Activated CD8-positive, alpha-beta T cell treated with anti-CD3 and anti-CD28 coated beads for 36 hours (primary cell): ENCODE measurements at regions not wholly inside any gene's neighbourhood (a gene's known extent, or its start where the extent isn't known, plus 50 kb on each side); places are given as distances from the start of the nearest gene placed in this dataset.
"Not testable (repeated sequence)": the region's sequence is repeated elsewhere in the genome, so short reads cannot be mapped to it uniquely, and the experiment has no call there.

ENCODE experiments used
- ATAC-seq: fragments of 200-7000 bp; cut with Tn5 transposase; one replicate; pipeline ENCODE4 v1.10.0; 2021; ENCODE audit warnings: mild to moderate bottlenecking, moderate library complexity
- CTCF ChIA-PET: fragments of 350-600 bp; sonication (Branson Sonifier 250); formaldehyde crosslinking; loops from one replicate; lab custom pipeline; 2021; ENCODE audit warnings: antibody characterized with exemption; lab: Charles Lee
- POLR2A ChIA-PET: fragments of 350-600 bp; sonication (Branson Sonifier 250); formaldehyde crosslinking; loops from one replicate; lab custom pipeline; 2021; ENCODE audit warnings: antibody characterized with exemption; lab: Charles Lee
- DNase-seq: peaks from one replicate; pipeline ENCODE4 v3.0.0-alpha.2; 2020
- H3K27ac Mint-ChIP-seq: one replicate; pipeline ENCODE4 v1.8.0; 2021; ENCODE audit warnings: mild to moderate bottlenecking, mixed read lengths
- H3K27me3 Mint-ChIP-seq: one replicate; pipeline ENCODE4 v1.8.0; 2021; ENCODE audit warnings: mixed read lengths
- H3K36me3 Mint-ChIP-seq: one replicate; pipeline ENCODE4 v1.8.0; 2021; ENCODE audit warnings: low read depth, mixed read lengths
- H3K4me1 Mint-ChIP-seq: one replicate; pipeline ENCODE4 v1.8.0; 2021; ENCODE audit warnings: low read depth, mixed read lengths
- H3K4me3 Mint-ChIP-seq: one replicate; pipeline ENCODE4 v1.8.0; 2021; ENCODE audit warnings: mild to moderate bottlenecking, moderate library complexity, mixed read lengths
- H3K9me3 Mint-ChIP-seq: one replicate; pipeline ENCODE4 v1.8.0; 2021; ENCODE audit warnings: mixed read lengths
- CTCF ChIP-seq: fragments of 200-600 bp; IDR thresholded peaks from one replicate; pipeline ENCODE4 v1.8.0; 2022; ENCODE audit warnings: antibody characterized with exemption, mild to moderate bottlenecking
- intact Hi-C: fragments of 100-400 bp; cut with micrococcal nuclease; formaldehyde crosslinking; loops from one replicate; pipeline ENCODE4 v1.10.0; 2022

- H3K9me3 Mint-ChIP-seq = peaks cover 4% of the 10 kb centered on the region
- no peak overlapping the region for H3K27ac Mint-ChIP-seq
- no peak for TF ChIP-seq CTCF
- CTCF ChIA-PET = no interaction called here
- intact Hi-C loops = no loop called here
- DNase-seq (no peak), ATAC-seq (no peak)
- POLR2A ChIA-PET = no interaction called here
- H3K4me1 Mint-ChIP-seq = peaks cover 16% of the 10 kb centered on the region
- H3K4me3 Mint-ChIP-seq = no peak overlapping the region
- H3K36me3 Mint-ChIP-seq = no peaks in the 10 kb centered on the region
- peaks cover 2% of the 10 kb centered on the region for H3K27me3 Mint-ChIP-seq
These were observed 182.3 kb downstream of the AVL9 start for GRCh38 chr7:32677593-32677992.

GRCh38 chr7:32676249-32676941, 181.1 kb downstream of the AVL9 start:
- DNase-seq = no peak
- ChIA-PET POLR2A (no interaction called here), CTCF (no interaction called here)
- no peak overlapping the region for H3K4me3 Mint-ChIP-seq
- H3K27me3 Mint-ChIP-seq = peaks cover 2% of the 10 kb centered on the region
- intact Hi-C loops = no loop called here
- H3K36me3 Mint-ChIP-seq = no peaks in the 10 kb centered on the region
- H3K27ac Mint-ChIP-seq = no peak overlapping the region
- H3K9me3 Mint-ChIP-seq = no peaks in the 10 kb centered on the region
- peaks cover 6% of the 10 kb centered on the region for H3K4me1 Mint-ChIP-seq
- TF ChIP-seq CTCF = no peak
- ATAC-seq = no peak

GRCh38 chr7:32673275-32673983, 178.1 kb downstream of the AVL9 start:
- DNase-seq (no peak), ATAC-seq (no peak)
- ChIA-PET POLR2A (no interaction called here), CTCF (no interaction called here)
- TF ChIP-seq CTCF = no peak
- H3K27ac Mint-ChIP-seq = no peak overlapping the region
- no peaks in the 10 kb centered on the region for H3K9me3 Mint-ChIP-seq
- H3K27me3 Mint-ChIP-seq = no peaks in the 10 kb centered on the region
- no peaks in the 10 kb centered on the region for H3K4me1 Mint-ChIP-seq
- intact Hi-C loops = no loop called here
- no peaks in the 10 kb centered on the region for H3K36me3 Mint-ChIP-seq
- no peak overlapping the region for H3K4me3 Mint-ChIP-seq

- Mint-ChIP-seq H3K27ac (no peak overlapping the region), H3K9me3 (no peaks in the 10 kb centered on the region), H3K4me3 (no peak overlapping the region), H3K4me1 (no peaks in the 10 kb centered on the region), H3K27me3 (no peaks in the 10 kb centered on the region), H3K36me3 (no peaks in the 10 kb centered on the region)
- ChIA-PET CTCF (no interaction called here), POLR2A (no interaction called here)
- no peak for DNase-seq
- no peak for ATAC-seq
- no peak for TF ChIP-seq CTCF
- intact Hi-C loops = no loop called here
These were observed 175.1 kb downstream of the AVL9 start for GRCh38 chr7:32670110-32671025.

- POLR2A ChIA-PET, H3K9me3 Mint-ChIP-seq, DNase-seq, H3K4me1 Mint-ChIP-seq, H3K27me3 Mint-ChIP-seq, H3K4me3 Mint-ChIP-seq, H3K36me3 Mint-ChIP-seq, H3K27ac Mint-ChIP-seq, ATAC-seq, CTCF ChIA-PET, intact Hi-C loops: not testable (repeated sequence)
These were observed 174.0 kb downstream of the AVL9 start for GRCh38 chr7:32669173-32669870.

GRCh38 chr7:32668387-32669097, 173.3 kb downstream of the AVL9 start:
- POLR2A ChIA-PET, H3K9me3 Mint-ChIP-seq, H3K4me1 Mint-ChIP-seq, H3K27me3 Mint-ChIP-seq, H3K27ac Mint-ChIP-seq, H3K4me3 Mint-ChIP-seq, intact Hi-C loops, CTCF ChIA-PET, ATAC-seq, DNase-seq, H3K36me3 Mint-ChIP-seq: not testable (repeated sequence)

DNA sequence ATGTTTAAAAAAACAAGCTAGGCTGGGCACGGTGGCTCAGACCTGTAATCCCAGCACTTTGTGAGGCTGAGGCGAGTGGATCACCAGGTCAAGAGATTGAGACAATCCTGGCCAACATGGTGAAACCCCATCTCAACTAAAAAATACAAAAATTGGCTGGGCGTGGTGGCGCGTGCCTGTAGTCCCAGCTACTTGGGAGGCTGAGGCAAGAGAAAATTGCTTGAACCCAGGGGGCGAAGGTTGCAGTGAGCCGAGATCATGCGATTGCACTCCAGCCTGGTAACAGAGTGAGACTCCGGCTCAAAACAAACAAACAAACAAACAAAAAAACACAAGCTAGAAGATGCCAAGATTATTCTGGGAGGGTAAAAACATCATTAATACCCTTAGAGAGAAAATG, 172.3 kb downstream of the AVL9 start:
- CTCF ChIA-PET = interaction anchor here (1.0 kb wide), 1 partner anchor 440 kb away, joined by 3 read pairs; no protein-coding TSS in a partner anchor
- H3K36me3 Mint-ChIP-seq, DNase-seq, H3K4me3 Mint-ChIP-seq, POLR2A ChIA-PET, H3K27me3 Mint-ChIP-seq, ATAC-seq, intact Hi-C loops, H3K27ac Mint-ChIP-seq, H3K4me1 Mint-ChIP-seq, H3K9me3 Mint-ChIP-seq: not testable (repeated sequence)
